Umbilical cord (tissue), 1 donor: ENCODE measurements at regions not wholly inside any gene's neighbourhood (a gene's known extent, or its start where the extent isn't known, plus 50 kb on each side); places are given as distances from the start of the nearest gene placed in this dataset.
"Not testable (repeated sequence)": the region's sequence is repeated elsewhere in the genome, so short reads cannot be mapped to it uniquely, and the experiment has no call there.

ENCODE experiments used
- DNase-seq: peaks from one replicate; pipeline ENCODE4 v3.0.0-alpha.2; 2015; ENCODE audit warnings: low spot score

- DNase-seq, result no peak
Observed at GRCh38 chr6:26175033-26175427, 87.8 kb downstream of the HFE start.

- DNase-seq, result peak; percentile 55
Observed at GRCh38 chr6:26175428-26176181, 88.4 kb downstream of the HFE start.

DNA sequence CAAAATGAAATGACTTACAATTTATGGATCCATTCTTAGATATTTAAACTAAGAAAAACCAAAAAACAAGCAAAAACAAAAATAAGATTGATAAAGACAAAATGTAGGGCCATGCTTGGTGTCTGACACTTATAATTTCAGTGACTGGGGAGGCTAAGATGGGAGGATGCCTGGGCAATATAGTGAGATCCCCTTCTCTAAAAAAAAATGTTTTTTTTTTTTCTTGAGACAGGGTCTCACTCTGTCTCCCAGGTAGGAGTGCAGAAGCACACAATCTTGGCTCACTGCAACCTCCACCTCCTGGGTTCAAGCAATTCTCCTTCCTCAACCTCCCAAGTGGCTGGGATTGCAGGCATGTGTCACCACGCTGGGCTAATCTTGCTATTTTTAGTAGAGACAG is 92.4 kb downstream of the HFE start:
- no peak for DNase-seq

DNA sequence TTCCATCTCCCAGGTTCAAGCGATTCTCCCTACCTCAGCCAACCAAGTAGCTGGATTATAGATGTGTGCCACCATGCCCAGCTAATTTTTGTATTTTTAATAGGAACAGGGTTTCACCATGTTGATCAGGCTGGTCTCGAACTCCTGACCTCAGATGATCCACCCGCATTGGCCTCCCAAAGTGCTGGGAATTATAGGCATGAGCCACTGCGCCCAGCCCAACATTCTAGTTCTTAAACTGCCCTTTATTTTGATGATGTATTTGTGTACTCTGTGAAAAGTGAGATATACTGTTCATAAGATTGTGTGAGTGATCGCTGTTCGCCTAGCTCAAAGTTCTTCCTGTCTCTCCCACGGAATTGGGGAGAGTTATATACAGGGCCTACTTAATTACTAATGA is 93.1 kb downstream of the HFE start:
- DNase-seq, result no peak

DNA sequence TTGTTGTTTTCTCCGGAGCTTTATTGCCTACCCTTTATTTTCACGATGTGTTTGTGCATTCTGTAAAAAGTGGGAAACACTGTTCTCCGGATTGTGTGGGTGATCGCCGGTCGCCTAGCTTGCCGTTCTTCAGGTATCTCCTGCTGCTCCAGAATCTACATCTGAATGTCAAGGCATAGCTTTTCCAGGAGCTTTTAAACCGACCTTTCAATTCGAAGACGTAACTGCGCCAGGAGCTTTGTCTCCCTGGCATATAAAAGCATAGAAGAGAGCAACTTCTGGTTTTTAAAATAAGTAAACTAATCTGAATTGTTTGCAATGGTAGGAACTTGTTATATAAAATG is 96.0 kb downstream of the HFE start:
- DNase-seq, result no peak

GRCh38 chr6:26183581-26184366 is 96.5 kb downstream of the HFE start:
- peak; percentile 98 for DNase-seq

DNA sequence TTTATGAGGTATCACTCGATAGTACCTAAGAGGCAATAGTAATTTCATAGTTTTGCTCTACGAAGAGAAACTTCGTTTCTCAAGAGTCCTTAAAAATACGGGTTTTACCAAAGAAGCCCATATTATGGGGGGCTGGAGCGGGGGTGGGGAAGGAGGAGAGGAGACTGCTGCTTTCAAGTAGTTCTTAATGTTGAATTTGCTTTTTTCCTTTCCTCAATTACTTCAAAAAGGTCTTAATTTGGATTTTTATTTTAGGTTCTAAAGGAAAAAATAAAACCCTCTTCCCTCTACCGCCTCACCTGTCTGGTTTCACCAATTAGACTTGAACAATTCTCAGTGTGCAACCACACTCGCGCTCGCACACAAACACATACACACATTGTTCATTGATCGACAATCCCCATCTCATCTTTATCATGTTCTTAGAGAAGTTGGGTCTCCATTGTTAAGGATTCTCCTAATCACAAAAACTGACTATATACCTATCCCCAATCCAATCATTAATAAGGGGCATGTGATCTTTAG is 97.2 kb downstream of the HFE start:
- no peak for DNase-seq

- DNase-seq, result no peak
Observed at GRCh38 chr6:26185004-26185403, 97.8 kb downstream of the HFE start.

DNA sequence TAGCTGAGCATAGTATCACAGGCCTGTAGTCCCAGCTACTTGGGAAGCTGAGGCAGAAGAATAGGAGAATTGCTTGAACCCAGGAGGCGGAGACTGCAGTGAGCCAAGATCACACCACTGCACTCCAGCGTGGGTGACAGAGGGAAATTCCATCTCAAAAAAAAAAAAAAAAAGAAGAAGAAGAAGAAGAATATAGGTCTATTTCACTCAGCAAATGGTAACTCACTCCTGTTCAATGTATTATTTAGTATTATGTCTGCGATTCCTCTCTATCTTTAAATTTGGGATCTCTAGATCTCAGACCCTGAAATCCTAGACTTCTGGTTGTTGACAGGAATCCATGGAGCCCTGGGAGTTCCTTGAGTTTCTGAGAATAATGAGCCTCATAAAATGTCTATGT is 98.6 kb downstream of the HFE start:
- no peak for DNase-seq

DNA sequence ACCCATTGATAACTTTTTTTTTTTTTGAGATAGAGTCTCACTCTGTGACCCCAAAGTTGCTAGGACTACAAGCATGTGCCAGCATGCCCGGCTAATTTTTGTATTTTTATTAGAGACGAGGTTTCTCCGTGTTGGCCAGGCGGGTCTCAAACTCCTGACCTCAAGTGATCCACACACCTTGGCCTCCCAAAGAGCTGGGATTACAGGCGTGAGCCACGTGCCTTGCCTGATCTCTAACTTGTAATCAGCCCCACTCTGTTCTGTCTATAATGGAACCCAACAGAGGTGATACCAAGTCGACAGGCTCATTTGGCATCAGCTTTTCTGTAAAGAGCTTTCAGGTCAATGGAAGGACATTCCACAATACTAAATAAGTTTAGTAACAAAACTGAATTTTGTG is 99.4 kb downstream of the HFE start:
- no peak for DNase-seq

GRCh38 chr6:26187292-26187691 is 100.1 kb downstream of the HFE start:
- DNase-seq, result no peak

DNA sequence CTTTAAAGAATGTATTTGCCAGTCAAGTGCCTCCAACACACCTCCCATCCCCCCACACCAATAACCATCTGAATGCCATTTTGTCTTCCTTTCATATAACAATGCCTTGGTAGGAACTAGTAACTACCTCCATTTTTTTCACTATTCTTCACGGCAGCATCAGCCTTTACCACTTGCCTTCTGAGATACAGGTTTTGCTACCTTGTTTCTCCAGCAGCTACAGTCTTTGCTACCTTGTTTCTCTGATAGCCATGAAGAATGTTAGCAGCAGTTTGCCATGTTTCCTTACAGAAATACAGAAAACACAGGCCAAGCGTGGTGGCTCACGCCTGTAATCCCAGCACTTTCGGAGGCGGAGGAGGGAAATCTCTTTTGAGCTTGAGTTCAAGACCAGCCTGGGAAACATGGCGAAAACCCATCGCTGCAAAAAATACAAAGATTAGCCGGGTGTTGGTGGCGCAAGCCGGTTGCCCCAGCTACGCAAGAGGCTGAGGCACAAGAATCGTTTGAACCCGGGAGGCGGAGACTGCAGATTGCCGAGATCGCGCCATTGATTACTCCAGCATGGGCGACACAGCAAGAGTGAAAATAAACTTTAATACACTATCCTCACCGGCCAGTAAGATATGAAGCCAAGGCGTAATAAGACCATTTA is 100.9 kb downstream of the HFE start:
- DNase-seq, result peak; percentile 45

DNA sequence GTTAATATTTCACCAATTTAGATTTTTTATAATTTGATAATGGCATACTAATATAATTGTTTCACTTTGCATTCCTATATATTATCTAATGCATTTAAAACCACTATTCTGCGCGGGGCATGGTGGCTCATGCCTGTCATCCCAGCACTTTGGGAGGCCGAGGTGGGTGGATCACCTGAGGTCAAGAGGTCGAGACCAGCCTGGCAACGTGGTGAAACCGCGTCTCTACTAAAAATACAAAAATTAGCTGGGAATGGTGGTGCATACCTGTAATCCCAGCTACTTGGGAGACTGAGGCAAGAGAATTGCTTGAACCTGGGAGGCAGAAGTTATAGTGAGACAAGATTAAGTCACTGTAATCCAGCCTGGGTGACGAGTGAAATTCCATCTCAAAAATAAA is 104.3 kb downstream of the HFE start:
- not testable (repeated sequence) for DNase-seq

DNA sequence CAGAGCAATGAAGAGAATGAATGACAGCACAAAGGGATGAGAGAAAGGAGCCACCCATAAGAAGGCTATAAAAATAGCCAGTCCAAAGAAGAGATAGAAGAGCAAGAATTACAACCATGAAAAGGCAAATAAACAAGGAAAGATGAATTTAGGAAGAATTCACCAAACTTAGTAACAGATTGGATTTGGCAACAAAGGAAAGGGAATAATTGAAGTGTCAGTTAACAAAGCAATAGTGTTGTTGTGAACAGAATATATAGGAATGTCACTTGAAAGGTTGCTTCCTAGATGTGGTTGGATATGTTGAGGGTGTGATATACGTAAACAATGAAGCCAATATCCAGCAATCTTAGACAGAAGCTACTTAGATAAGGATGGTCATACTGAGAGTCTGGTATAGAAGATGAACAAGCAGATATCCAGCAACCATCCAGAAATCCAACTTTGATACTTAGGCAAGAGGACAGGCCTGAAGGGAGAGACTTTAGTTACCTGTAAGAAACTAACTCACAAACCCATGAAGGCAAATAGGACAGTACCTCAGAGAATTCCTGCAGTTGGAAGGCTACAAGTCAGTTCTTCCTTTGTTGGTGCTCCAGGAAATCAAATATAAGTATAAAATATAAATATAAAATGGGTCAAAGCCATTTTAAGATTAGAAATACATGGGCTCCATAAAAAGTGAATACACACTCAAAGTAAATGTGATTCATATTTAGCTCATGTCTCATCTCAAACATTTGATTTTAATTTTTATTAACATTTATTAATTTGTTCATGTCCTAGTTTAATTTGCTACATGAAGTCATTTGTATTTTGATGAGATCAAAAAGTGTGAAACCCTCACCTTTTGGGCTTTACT is 106.5 kb downstream of the HFE start:
- no peak for DNase-seq

- no peak for DNase-seq
Observed at GRCh38 chr6:26194329-26194701, 107.1 kb downstream of the HFE start.

GRCh38 chr6:26194816-26195375 is 107.7 kb downstream of the HFE start:
- no peak for DNase-seq

DNA sequence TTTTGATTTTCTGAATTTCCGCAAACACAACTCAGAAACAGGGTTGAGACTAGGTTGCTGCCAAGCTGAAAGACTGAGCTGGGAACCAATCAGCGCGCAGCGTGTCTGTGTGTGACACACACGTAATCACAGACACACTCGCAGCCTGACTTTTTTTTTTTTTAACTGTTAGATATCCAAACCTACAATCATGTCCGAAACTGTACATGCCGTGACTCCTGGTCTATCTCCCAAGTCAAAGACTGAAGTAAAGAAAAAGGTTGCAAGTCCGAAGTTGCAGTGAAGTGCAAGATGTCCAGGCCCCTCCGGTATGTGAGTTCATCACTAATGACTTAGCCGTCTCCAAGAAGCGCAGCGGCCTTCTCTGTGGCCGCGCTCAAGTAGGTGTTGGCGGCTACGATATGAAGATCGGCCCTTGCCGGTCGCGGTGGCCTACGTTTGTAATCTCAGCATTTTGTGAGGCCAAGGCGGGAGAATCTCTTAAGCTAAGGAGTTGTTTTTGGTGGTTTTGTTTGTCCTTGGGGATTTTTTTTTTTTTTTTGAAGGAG is 108.2 kb downstream of the HFE start:
- peak; percentile 97 for DNase-seq

- DNase-seq, result peak; percentile 36
Observed at GRCh38 chr6:26195924-26196845, 109.0 kb downstream of the HFE start.

- peak; percentile 97 for DNase-seq
Observed at GRCh38 chr6:26196846-26197635, 109.8 kb downstream of the HFE start.
